Fibroblast of pulmonary artery (primary cell): ENCODE measurements at regions not wholly inside any gene's neighbourhood (a gene's known extent, or its start where the extent isn't known, plus 50 kb on each side); places are given as distances from the start of the nearest gene placed in this dataset.

ENCODE experiments used
- DNase-seq: peaks from one replicate; pipeline ENCODE4 v3.0.0-alpha.2; 2010; ENCODE audit warnings: low read depth
- H3K4me3 ChIP-seq: replicated peaks from 2 replicates; pipeline ENCODE4 v1.5.1; 2011; ENCODE audit warnings: low read depth, mild to moderate bottlenecking, control low read depth, low read length, moderate library complexity
- TF ChIP-seq, protein P1 (sequence below): IDR thresholded peaks from 2 replicates; pipeline ENCODE4 v1.5.1; 2011; ENCODE audit warnings: mild to moderate bottlenecking, control low read depth, low read length, inconsistent platforms; ENCODE audit errors: missing control alignments

DNA sequence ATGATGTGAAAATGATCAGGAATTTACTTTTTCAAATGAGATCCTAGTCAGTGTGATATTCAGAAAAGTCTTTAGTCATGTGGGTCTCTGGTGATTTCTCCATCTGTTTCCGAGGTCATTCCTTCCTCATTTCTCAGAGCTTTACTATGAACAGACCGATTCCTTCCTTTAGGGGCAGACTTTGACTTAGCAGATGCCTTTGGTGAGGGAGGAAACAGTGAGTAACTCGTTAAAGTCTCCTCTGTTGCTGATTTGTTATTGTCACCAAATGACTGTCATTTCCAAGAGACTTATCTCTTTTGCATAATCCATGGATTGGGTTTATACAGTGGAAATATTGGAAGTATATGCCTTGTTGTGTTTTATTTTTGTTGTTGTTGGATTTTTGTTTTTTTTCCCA is 76.2 kb upstream of the CD99 start:
- H3K4me3 ChIP-seq = no peak overlapping the region
- TF ChIP-seq, protein P1, sequence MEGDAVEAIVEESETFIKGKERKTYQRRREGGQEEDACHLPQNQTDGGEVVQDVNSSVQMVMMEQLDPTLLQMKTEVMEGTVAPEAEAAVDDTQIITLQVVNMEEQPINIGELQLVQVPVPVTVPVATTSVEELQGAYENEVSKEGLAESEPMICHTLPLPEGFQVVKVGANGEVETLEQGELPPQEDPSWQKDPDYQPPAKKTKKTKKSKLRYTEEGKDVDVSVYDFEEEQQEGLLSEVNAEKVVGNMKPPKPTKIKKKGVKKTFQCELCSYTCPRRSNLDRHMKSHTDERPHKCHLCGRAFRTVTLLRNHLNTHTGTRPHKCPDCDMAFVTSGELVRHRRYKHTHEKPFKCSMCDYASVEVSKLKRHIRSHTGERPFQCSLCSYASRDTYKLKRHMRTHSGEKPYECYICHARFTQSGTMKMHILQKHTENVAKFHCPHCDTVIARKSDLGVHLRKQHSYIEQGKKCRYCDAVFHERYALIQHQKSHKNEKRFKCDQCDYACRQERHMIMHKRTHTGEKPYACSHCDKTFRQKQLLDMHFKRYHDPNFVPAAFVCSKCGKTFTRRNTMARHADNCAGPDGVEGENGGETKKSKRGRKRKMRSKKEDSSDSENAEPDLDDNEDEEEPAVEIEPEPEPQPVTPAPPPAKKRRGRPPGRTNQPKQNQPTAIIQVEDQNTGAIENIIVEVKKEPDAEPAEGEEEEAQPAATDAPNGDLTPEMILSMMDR = peak; percentile 77
- peak; percentile 91 for DNase-seq

DNA sequence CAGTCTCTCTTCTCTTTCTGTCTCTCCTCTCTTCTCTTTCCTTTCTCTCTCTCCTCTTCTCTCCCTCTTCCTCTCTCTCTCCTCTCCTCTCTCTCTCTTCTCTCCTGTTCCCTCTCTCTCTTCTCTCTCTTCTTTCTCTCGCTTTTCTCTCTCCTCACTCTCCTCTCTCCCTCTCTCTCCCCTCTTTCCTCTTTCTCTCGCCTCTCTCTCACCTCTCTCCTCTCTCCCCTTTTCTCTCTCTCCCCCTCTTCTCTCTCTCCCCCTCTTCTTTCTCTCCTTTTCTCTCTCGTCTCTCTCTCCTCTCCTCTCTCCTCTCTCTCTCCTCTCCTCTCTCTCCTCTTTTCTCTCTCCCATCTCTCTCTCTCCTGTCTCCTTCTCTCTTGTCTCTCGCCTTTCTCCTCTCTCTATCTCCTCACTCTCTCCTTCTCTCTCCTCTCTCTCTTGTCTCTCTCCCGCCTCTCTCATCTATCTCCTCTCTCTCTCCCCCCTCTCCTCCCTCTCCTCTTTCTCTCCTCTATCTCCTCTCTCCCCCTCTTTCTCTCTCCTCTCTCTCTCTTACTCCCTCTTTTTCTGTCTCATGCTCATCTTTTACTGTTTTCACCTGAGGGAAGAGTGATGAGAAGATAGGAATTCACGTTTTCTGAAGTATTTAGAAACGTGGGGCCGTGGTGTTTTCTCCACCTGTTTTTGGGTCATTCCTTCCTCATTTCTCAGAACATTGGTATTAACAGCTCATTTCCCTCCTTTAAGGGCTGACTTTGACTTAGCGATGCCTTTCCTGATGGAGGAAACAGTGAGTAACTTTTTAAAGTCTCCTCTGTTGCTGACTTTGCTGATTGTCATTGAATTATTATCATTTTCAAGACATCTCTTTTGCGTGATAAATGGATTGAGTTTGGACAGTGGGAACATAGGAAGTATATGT is 80.6 kb upstream of the CD99 start:
- TF ChIP-seq, protein P1 = no peak
- no peak for DNase-seq
- peak overlapping the region; percentile 86 for H3K4me3 ChIP-seq

- DNase-seq = peak; percentile 22
- H3K4me3 ChIP-seq = peak overlapping the region; percentile 86
- TF ChIP-seq, protein P1 = no peak
Observed at GRCh38 chrX:2609431-2610238, 81.5 kb upstream of the CD99 start.

- DNase-seq = peak; percentile 86
- H3K4me3 ChIP-seq = peak overlapping the region; percentile 86
- TF ChIP-seq, protein P1 = no peak
Observed at GRCh38 chrX:2608638-2609430, 82.3 kb upstream of the CD99 start.

GRCh38 chrX:2607113-2607512 is 84.0 kb upstream of the CD99 start:
- no peak overlapping the region for H3K4me3 ChIP-seq
- DNase-seq = no peak
- TF ChIP-seq, protein P1 = no peak

DNA sequence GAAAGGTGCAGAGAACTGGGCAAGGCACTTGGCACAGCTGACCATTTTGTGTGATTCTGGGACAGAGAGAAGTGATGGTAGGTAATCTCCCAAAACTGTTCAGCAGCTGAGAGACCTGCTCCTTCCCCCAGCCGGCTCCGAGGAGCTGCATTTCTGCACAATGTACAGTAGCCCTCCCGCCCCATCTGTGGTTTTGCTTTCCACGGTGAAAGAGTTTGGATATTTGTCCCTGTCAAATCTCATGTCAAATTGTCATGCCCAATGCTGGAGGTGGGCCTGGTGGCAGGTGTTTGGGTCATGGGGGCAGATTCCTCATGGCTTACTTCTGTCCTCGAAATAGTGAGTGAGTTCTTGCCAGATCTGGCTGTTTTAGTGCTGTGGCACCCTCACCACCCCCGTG is 90.5 kb upstream of the CD99 start:
- no peak for DNase-seq
- H3K4me3 ChIP-seq = no peak overlapping the region
- TF ChIP-seq, protein P1 = no peak
